ENCODE measurements at regions not wholly inside any gene's neighbourhood (a gene's known extent, or its start where the extent isn't known, plus 50 kb on each side); places are given as distances from the start of the nearest gene placed in this dataset.
A peak's percentile ranks its signal among the peaks of the same experiment; 100 is the strongest.

DNA sequence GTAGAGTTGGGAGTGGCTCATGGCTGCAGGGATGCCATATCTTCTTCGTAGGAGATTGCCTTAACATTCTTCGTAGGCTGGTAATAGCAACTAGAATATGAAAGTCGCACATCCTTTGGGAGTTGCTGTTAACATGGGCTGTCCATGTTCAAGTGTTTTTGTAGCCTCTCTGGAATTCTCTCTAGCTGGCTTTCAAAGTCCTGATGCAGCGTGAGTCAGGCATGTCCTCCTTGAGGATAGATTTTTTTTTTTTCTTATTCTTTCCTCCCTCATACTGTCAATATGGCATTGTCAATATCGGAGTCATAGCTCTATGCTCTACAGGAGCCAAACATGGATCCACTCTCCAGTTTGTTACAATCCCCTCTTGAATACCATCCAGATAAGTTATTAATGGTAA lies 494.8 kb upstream of the WWC1 start:
- Histone ChIP-seq H3K27me3 (ENCODE audit: control insufficient read depth, extremely low read depth, insufficient read depth, low read length) (no peaks in the 10 kb centered on the region), H4K20me1 (ENCODE audit: control insufficient read depth, extremely low read depth, insufficient read depth, low read length) (no peaks in the 10 kb centered on the region), H2AFZ (ENCODE audit: control insufficient read depth, low read length) (no peak overlapping the region), H3K79me2 (ENCODE audit: control insufficient read depth, insufficient read depth, low read length) (no peaks in the 10 kb centered on the region), H3K4me2 (ENCODE audit: control insufficient read depth, extremely low read depth, insufficient read depth, low read depth, low read length) (no peak overlapping the region), H3K9ac (ENCODE audit: control insufficient read depth, extremely low read depth, insufficient read depth, low read length) (no peak overlapping the region), H3K4me3 (ENCODE audit: control insufficient read depth in 2 of 3, extremely low read depth in 1 of 3, insufficient read depth in 2 of 3, low read depth in 1 of 3, low read length in 3 of 3) (no peak overlapping the region), H3K27ac (ENCODE audit: control insufficient read depth, insufficient read depth, low read length) (no peak overlapping the region), H3K9me3 (ENCODE audit: control insufficient read depth, low read depth, low read length) (no peaks in the 10 kb centered on the region), H3K36me3 (ENCODE audit: control insufficient read depth in 2 of 2, extremely low read depth in 1 of 2, insufficient read depth in 2 of 2, low read length in 2 of 2) (no peaks in the 10 kb centered on the region), H3K4me1 (ENCODE audit: control insufficient read depth, extremely low read depth, insufficient read depth, low read length) (peaks cover 10% of the 10 kb centered on the region), H3K9me1 (ENCODE audit: control insufficient read depth, extremely low read depth, insufficient read depth, low read length) (no peaks in the 10 kb centered on the region)
- dilution Hi-C loops (cut with MboI; ENCODE audit: extremely low pct_ligation_motif_present, low sequenced_read_pairs) = no loop called here
- FAIRE-seq = no peak
- TF ChIP-seq, protein P1, sequence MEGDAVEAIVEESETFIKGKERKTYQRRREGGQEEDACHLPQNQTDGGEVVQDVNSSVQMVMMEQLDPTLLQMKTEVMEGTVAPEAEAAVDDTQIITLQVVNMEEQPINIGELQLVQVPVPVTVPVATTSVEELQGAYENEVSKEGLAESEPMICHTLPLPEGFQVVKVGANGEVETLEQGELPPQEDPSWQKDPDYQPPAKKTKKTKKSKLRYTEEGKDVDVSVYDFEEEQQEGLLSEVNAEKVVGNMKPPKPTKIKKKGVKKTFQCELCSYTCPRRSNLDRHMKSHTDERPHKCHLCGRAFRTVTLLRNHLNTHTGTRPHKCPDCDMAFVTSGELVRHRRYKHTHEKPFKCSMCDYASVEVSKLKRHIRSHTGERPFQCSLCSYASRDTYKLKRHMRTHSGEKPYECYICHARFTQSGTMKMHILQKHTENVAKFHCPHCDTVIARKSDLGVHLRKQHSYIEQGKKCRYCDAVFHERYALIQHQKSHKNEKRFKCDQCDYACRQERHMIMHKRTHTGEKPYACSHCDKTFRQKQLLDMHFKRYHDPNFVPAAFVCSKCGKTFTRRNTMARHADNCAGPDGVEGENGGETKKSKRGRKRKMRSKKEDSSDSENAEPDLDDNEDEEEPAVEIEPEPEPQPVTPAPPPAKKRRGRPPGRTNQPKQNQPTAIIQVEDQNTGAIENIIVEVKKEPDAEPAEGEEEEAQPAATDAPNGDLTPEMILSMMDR (optimal IDR thresholded peaks at IDR 0.05 in 1 of 3, IDR thresholded peaks at IDR 0.05 in 1 of 3, conservative IDR thresholded peaks at IDR 0.05 in 1 of 3; ENCODE audit: extremely low read depth in 1 of 3, insufficient read depth in 2 of 3, low read length in 3 of 3) = no peak
- no peak for TF ChIP-seq EZH2 (IDR thresholded peaks at IDR 0.05; ENCODE audit: low read length)
- DNase-seq (ENCODE audit: low read depth, low spot score) = no peak

DNA sequence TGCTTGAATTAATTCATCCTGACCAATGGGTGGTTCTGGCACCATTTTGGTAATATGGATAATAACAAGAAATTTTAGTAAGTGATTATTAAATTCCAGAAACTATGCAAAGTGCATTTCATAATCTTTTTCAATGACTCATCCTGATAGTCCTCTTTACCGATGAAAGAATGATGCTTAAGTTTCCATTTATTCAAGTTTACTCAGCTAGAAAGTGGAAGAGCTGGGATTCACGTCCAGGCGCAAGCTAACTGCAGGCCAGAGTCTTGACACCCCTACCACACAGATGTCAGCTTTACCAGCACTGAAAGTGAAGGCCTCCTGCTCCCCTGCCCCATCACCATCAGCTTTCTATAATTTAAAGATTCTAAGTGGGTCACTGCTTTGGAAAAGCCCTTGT lies 493.5 kb upstream of the WWC1 start:
- TF ChIP-seq EZH2 (IDR thresholded peaks at IDR 0.05; ENCODE audit: low read length) = no peak
- TF ChIP-seq, protein P1 (optimal IDR thresholded peaks at IDR 0.05 in 1 of 3, IDR thresholded peaks at IDR 0.05 in 1 of 3, conservative IDR thresholded peaks at IDR 0.05 in 1 of 3; ENCODE audit: extremely low read depth in 1 of 3, insufficient read depth in 2 of 3, low read length in 3 of 3) = no peak
- Histone ChIP-seq H3K27me3 (ENCODE audit: control insufficient read depth, extremely low read depth, insufficient read depth, low read length) (no peaks in the 10 kb centered on the region), H3K4me3 (ENCODE audit: control insufficient read depth in 2 of 3, extremely low read depth in 1 of 3, insufficient read depth in 2 of 3, low read depth in 1 of 3, low read length in 3 of 3) (no peak overlapping the region), H3K9ac (ENCODE audit: control insufficient read depth, extremely low read depth, insufficient read depth, low read length) (no peak overlapping the region), H4K20me1 (ENCODE audit: control insufficient read depth, extremely low read depth, insufficient read depth, low read length) (no peaks in the 10 kb centered on the region), H2AFZ (ENCODE audit: control insufficient read depth, low read length) (peak overlapping the region; percentile 56), H3K79me2 (ENCODE audit: control insufficient read depth, insufficient read depth, low read length) (no peaks in the 10 kb centered on the region), H3K9me3 (ENCODE audit: control insufficient read depth, low read depth, low read length) (no peaks in the 10 kb centered on the region), H3K4me1 (ENCODE audit: control insufficient read depth, extremely low read depth, insufficient read depth, low read length) (peaks cover 23% of the 10 kb centered on the region), H3K27ac (ENCODE audit: control insufficient read depth, insufficient read depth, low read length) (no peak overlapping the region), H3K36me3 (ENCODE audit: control insufficient read depth in 2 of 2, extremely low read depth in 1 of 2, insufficient read depth in 2 of 2, low read length in 2 of 2) (no peaks in the 10 kb centered on the region), H3K4me2 (ENCODE audit: control insufficient read depth, extremely low read depth, insufficient read depth, low read depth, low read length) (no peak overlapping the region), H3K9me1 (ENCODE audit: control insufficient read depth, extremely low read depth, insufficient read depth, low read length) (no peaks in the 10 kb centered on the region)
- FAIRE-seq (peak; percentile 64), DNase-seq (ENCODE audit: low read depth, low spot score) (no peak)
- dilution Hi-C loops (cut with MboI; ENCODE audit: extremely low pct_ligation_motif_present, low sequenced_read_pairs) = no loop called here

Measured in keratinocyte (primary cell).